Sciatic nerve (tissue), 2 donors: ENCODE measurements at regions not wholly inside any gene's neighbourhood (a gene's known extent, or its start where the extent isn't known, plus 50 kb on each side); places are given as distances from the start of the nearest gene placed in this dataset.

Experiments
- ATAC-seq: fragments of 200-7000 bp; cut with Tn5 transposase; one replicate; pipeline ENCODE4 v1.9.1; 2020; ENCODE audit warnings: mild to moderate bottlenecking, moderate library complexity
- DNase-seq: peaks from one replicate; pipeline ENCODE4 v3.0.0-alpha.2; 2020; ENCODE audit warnings: low spot score
- intact Hi-C: fragments of 100-400 bp; cut with DNase I; formaldehyde crosslinking; loops from one replicate; pipeline ENCODE4 v1.14.2; 2022
- donor health status: DM: no; HTN: no; CAD: no.
- donor health status: DM: no; HTN: no; CAD: no.

GRCh38 chr10:118392761-118393160 lies 50.6 kb upstream of the FAM204A start:
- intact Hi-C loops = no loop called here
- ATAC-seq = no peak

More at GRCh38 chr10:118392761-118393160, 50.6 kb upstream of the FAM204A start:
- DNase-seq = no peak
